Subcutaneous abdominal adipose tissue (tissue), 5 donors: ENCODE measurements at regions not wholly inside any gene's neighbourhood (a gene's known extent, or its start where the extent isn't known, plus 50 kb on each side); places are given as distances from the start of the nearest gene placed in this dataset.
"Not testable (repeated sequence)": the region's sequence is repeated elsewhere in the genome, so short reads cannot be mapped to it uniquely, and the experiment has no call there.

Experiments
- H3K27ac ChIP-seq: one replicate; pipeline ENCODE4 v1.7.0; 2013; ENCODE audit warnings: low read depth, mild to moderate bottlenecking, inconsistent platforms, low read length, moderate library complexity
- H3K27me3 ChIP-seq, 5 donors: one replicate each; pipeline ENCODE4 v1.7.0; 2013; ENCODE audit warnings: low read length in 5 of 5, inconsistent platforms in 1 of 5; ENCODE audit not compliant: control insufficient read depth in 5 of 5, insufficient read depth in 4 of 5
- H3K36me3 ChIP-seq, 5 donors: one replicate each; pipeline ENCODE4 v1.7.0; 2013; ENCODE audit warnings: low read length in 5 of 5; ENCODE audit not compliant: control insufficient read depth in 5 of 5, insufficient read depth in 5 of 5
- H3K4me1 ChIP-seq, 5 donors: one replicate each; pipeline ENCODE4 v1.7.0; 2013; ENCODE audit warnings: low read length in 5 of 5, mild to moderate bottlenecking in 3 of 5, moderate library complexity in 1 of 5; ENCODE audit not compliant: control insufficient read depth in 5 of 5, insufficient read depth in 5 of 5
- H3K4me3 ChIP-seq, 5 donors: one replicate each; pipeline ENCODE4 v1.7.0; 2013; ENCODE audit warnings: low read length in 5 of 5, low read depth in 1 of 5
- H3K9ac ChIP-seq, 5 donors: one replicate each; pipeline ENCODE4 v1.7.0; 2013; ENCODE audit warnings: low read length in 5 of 5, mild to moderate bottlenecking in 4 of 5, moderate library complexity in 3 of 5
- H3K9me3 ChIP-seq, 5 donors: one replicate each; pipeline ENCODE4 v1.7.0; 2013; ENCODE audit warnings: low read length in 5 of 5; ENCODE audit not compliant: control insufficient read depth in 5 of 5
- donor health status: healthy.
- donor health status: healthy.
- donor health status: healthy.
- donor health status: healthy.
- donor health status: healthy.

DNA sequence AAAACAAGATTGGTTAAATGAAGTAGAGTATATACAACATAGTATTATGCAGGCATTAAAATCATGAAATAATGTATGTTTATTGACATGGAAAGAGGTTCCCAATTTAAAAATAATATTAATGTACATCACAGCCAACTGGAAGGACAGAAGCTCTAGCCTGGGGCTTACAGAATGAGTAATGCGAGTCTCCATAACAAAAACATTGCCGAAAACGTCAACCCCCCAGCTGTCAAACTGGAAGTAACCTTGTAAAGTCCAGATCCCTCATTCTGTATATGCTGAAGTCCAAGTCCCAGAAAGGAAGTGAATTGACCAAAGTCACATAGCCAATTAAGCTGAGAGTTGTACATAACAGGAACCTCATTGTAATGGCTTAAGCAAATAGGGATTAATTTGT, 128.7 kb upstream of the ECI2 start:
- Histone ChIP-seq H3K27me3 (no peaks in the 10 kb centered on the region), H3K27ac (no peak overlapping the region), H3K4me3 (no peak overlapping the region), H3K36me3 (no peaks in the 10 kb centered on the region), H3K4me1 (no peaks in the 10 kb centered on the region), H3K9me3 (no peaks in the 10 kb centered on the region), H3K9ac (no peak overlapping the region)

DNA sequence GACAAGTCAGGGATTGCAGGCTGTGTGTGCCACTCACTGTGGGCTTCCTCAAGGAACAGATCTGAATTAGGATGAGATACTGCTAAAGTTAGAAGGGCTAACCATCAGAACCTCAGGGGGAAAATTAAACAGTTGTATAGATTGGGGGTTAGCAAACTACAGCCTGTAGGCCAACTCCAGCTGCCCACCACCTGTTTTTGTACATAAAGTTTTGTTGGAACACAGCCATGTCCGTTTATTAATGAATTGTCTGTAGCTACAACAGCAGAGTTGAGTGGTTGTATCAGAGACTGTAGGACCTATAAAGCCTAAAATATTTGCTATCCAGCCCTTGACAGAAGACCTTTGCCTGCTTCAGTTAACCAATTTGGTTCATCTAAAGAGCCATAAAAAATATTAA, 127.2 kb upstream of the ECI2 start:
- Histone ChIP-seq H3K27ac (no peak overlapping the region), H3K9me3 (no peaks in the 10 kb centered on the region), H3K4me3 (no peak overlapping the region), H3K4me1 (peaks cover 0 to 7% (median 0%) of the 10 kb centered on the region in 5 donors), H3K27me3 (no peaks in the 10 kb centered on the region), H3K9ac (no peak overlapping the region), H3K36me3 (no peaks in the 10 kb centered on the region)

DNA sequence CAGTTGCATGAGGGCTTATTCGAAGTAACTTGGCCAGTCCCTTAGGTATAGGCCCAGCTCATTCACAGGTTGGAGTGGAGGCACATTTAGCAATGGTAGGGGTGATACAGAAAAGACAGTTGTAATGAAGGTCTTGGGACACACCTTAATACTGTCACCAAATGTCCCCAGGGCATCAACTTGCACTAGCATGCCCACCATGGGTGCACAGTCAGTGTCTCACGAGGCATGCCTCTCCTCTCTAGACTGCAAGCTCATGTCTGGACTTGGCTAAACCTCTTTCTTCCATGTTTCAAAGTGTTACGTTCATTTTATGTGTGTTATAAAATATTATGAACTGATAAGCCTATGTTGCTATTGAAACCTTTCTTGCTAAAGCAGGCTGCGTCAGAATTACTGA, 124.0 kb upstream of the ECI2 start:
- Histone ChIP-seq H3K4me1 (peaks cover 0 to 8% (median under 1%) of the 10 kb centered on the region in 5 donors), H3K27me3 (no peaks in the 10 kb centered on the region), H3K4me3 (no peak overlapping the region)

DNA sequence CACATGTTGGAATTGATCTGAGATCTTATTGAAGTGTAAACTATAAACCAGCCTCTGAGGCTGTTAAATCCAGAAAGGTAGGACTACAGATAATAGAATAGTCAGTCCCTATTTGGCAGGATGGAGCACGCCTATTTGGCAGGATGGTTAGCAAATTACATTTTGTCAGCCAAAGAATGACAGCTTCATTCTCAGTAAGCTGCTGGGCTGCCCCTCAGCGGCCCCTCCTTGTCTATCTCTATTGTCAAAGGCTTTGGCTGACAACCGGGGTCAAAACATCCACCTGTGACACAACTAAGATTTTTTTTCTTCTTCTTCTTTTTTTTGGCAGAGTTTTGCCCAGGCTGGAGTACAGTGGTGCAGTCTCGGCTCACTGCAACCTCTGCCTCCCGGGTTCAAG, 123.4 kb upstream of the ECI2 start:
- Histone ChIP-seq H3K27ac (no peak overlapping the region), H3K27me3 (no peaks in the 10 kb centered on the region), H3K4me3 (no peak overlapping the region), H3K4me1 (peaks cover 2 to 15% (median 7%) of the 10 kb centered on the region in 5 donors), H3K36me3 (no peaks in the 10 kb centered on the region), H3K9me3 (no peaks in the 10 kb centered on the region), H3K9ac (no peak overlapping the region)

More for the DNA sequence above, 124.0 kb upstream of the ECI2 start:
- no peak overlapping the region for H3K27ac ChIP-seq
- H3K9ac ChIP-seq = no peak overlapping the region
- H3K9me3 ChIP-seq = no peaks in the 10 kb centered on the region
- H3K36me3 ChIP-seq = no peaks in the 10 kb centered on the region

DNA sequence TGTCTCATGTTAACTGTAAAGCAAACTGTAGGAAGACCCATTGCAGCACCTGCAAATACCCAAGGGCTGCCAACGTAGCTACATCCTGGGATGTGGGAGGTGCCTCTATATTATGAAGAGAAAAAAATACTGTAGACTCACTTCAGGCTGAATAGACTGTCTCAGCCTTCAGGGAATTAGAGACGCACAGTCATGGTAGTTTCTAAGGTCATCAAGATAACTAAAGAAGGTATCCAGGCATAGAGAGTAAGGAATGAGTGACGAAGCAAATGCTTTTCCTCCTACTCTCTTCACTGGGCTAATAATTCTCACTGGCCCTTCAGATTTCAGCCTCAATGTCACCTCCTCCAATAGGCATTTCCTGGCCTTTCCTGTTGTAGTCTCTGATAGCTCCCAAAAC, 121.6 kb upstream of the ECI2 start:
- no peak overlapping the region for H3K4me3 ChIP-seq

DNA sequence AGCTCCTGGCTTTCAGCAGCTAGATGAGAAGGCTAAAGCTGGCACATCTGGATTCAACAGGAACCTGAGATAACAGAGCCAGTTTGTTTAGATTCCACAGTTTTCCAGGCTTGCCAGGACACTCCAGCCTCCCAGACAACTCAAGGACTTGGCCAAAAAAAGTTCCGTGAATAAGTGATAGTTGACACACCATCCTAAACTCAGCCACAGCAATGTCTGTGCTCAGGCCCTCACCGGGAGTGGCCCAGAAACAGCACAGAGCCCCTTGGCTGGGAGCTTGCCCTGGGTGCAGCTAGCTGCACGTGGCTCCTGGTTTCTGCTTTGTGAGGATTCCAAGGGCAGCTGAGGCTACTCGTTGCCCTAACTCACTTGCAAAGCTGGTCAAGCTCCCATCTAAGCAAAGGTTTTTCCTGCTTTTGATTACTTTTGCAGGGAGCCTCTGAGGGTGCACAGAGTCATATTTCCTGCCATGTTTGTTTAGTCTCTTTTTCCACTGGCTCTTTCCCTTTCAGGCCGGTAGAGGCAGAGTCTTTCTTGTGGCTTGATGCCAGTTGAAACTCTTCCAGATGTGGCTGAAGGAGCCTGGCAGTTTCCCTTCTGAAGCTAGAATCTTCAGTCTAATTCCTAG, 118.3 kb upstream of the ECI2 start:
- H3K9ac ChIP-seq = no peak overlapping the region
- H3K4me1 ChIP-seq = peaks cover 5 to 24% (median 15%) of the 10 kb centered on the region in 5 donors
- peak overlapping the region in 4 of 5 donors; percentile 10 to 47 (median 16) for H3K4me3 ChIP-seq
- H3K27ac ChIP-seq = peak overlapping the region; percentile 60
- H3K9me3 ChIP-seq = no peaks in the 10 kb centered on the region
- no peaks in the 10 kb centered on the region for H3K27me3 ChIP-seq
- H3K36me3 ChIP-seq = no peaks in the 10 kb centered on the region

More for the DNA sequence above, 121.6 kb upstream of the ECI2 start:
- peaks cover 5 to 24% (median 15%) of the 10 kb centered on the region in 5 donors for H3K4me1 ChIP-seq
- H3K27me3 ChIP-seq = no peaks in the 10 kb centered on the region
- no peaks in the 10 kb centered on the region for H3K36me3 ChIP-seq
- no peak overlapping the region for H3K27ac ChIP-seq
- no peaks in the 10 kb centered on the region for H3K9me3 ChIP-seq
- H3K9ac ChIP-seq = no peak overlapping the region

DNA sequence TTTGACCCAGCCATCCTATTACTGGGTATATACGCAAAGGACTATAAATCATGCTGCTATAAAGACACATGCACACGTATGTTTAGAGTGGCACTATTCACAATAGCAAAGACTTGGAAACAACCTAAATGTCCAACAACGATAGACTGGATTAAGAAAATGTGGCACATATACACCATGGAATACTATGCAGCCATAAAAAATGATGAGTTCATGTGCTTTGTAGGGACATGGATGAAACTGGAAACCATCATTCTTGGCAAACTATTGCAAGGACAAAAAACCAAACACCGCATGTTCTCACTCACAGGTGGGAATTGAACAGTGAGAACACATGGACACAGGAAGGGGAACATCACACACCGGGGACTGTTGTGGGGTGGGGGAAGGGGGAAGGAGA, 117.1 kb upstream of the ECI2 start:
- H3K4me1 ChIP-seq = peaks cover 5 to 17% (median 15%) of the 10 kb centered on the region in 5 donors
- not testable (repeated sequence) for H3K36me3 ChIP-seq, H3K27ac ChIP-seq, H3K9me3 ChIP-seq, H3K27me3 ChIP-seq, H3K9ac ChIP-seq, H3K4me3 ChIP-seq

DNA sequence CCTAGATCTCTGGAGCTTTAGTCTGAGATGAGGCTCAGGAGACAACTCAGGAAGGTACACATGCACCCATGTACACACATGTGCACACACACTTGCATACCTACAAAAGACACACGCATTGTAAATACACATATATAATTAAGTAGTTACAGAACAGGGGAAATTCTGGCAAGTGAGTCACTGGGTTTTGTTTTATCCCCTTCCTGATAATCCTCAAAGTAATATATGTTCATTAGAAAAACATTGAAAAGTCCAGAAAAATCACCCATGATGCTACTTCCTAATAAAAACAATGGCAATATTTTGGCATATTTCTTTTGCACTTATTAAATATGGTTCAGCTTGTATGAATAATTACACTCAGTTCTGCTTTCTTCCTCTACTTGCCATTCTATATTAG, 115.3 kb upstream of the ECI2 start:
- Histone ChIP-seq H3K36me3 (no peaks in the 10 kb centered on the region), H3K4me1 (peaks cover 5 to 17% (median 15%) of the 10 kb centered on the region in 5 donors), H3K9me3 (no peaks in the 10 kb centered on the region), H3K9ac (no peak overlapping the region), H3K27me3 (no peaks in the 10 kb centered on the region), H3K27ac (no peak overlapping the region), H3K4me3 (no peak overlapping the region)

DNA sequence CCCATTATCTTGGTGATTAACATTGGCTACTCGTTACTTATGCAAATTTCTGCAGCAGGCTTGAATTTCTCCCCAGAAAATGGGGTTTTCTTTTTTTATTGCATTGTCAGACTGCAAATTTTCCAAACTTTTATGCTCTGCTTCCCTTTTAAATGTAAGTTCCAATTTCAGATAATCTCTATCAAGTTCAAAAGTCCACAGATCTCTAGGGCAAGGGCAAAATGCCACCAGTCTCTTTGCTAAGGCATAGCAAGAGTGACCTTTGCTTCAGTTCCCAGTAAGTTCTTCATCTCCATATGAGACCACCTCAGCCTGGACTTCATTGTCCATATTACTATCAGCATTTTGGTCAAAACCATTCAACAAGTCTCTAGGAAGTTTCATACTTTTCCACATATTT, 108.5 kb upstream of the ECI2 start:
- not testable (repeated sequence) for H3K36me3 ChIP-seq, H3K4me1 ChIP-seq, H3K9ac ChIP-seq

DNA sequence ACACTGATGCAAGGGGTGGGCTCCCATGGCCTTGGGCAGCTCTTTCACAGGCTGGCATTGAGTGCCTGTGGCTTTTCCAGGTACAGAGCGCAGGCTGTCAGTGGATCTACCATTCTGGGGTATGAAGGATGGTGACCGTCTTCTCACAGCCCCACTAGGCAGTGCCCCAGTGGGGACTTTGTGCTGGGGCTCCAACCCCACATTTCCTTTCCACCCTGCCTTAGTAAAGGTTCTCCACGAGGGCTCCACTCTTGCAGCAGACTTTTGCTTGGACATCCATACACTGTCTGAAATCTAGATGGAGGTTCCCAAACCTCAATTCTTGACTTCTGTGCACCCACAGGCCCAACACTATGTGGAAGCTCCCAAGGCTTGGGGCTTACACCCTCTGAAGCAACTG, 107.9 kb upstream of the ECI2 start:
- H3K9ac ChIP-seq = no peak overlapping the region
- H3K4me1 ChIP-seq = no peaks in the 10 kb centered on the region
- H3K27me3 ChIP-seq = no peaks in the 10 kb centered on the region
- H3K4me3 ChIP-seq = no peak overlapping the region
- no peaks in the 10 kb centered on the region for H3K36me3 ChIP-seq
- H3K27ac ChIP-seq = no peak overlapping the region
- peaks cover 0 to 6% (median 4%) of the 10 kb centered on the region in 5 donors for H3K9me3 ChIP-seq

More for the DNA sequence above, 108.5 kb upstream of the ECI2 start:
- not testable (repeated sequence) for H3K4me3 ChIP-seq, H3K27me3 ChIP-seq, H3K9me3 ChIP-seq, H3K27ac ChIP-seq
